Calu3 (cell line): ENCODE measurements at regions not wholly inside any gene's neighbourhood (a gene's known extent, or its start where the extent isn't known, plus 50 kb on each side); places are given as distances from the start of the nearest gene placed in this dataset.
"Not testable (repeated sequence)": the region's sequence is repeated elsewhere in the genome, so short reads cannot be mapped to it uniquely, and the experiment has no call there.

Experiments
- BruUV-seq: library from RNA; stranded (reverse); fragments of 400-500 nt; replicated peaks from 2 replicates; lab custom pipeline; 2021; lab: Mats Ljungman, UMichigan
- CTCF ChIA-PET: fragments of 300-600 bp; sonication (Branson Sonifier 250); formaldehyde crosslinking; loops from one replicate; lab custom pipeline; 2022; ENCODE audit warnings: antibody characterized with exemption; lab: Charles Lee
- DNase-seq: peaks from one replicate; pipeline ENCODE4 v3.0.0; 2022
- H3K27ac Mint-ChIP-seq: one replicate; pipeline ENCODE4 v1.8.0; 2022; ENCODE audit warnings: mixed read lengths; ENCODE audit not compliant: unreplicated experiment
- H3K27me3 Mint-ChIP-seq: one replicate; pipeline ENCODE4 v1.8.0; 2022; ENCODE audit warnings: mixed read lengths; ENCODE audit not compliant: unreplicated experiment
- H3K36me3 Mint-ChIP-seq: one replicate; pipeline ENCODE4 v1.8.0; 2022; ENCODE audit warnings: mild to moderate bottlenecking, moderate library complexity, mixed read lengths; ENCODE audit not compliant: insufficient read depth, unreplicated experiment
- H3K4me1 Mint-ChIP-seq: one replicate; pipeline ENCODE4 v1.8.0; 2022; ENCODE audit warnings: mild to moderate bottlenecking, low read depth, mixed read lengths; ENCODE audit not compliant: unreplicated experiment
- H3K4me3 Mint-ChIP-seq: one replicate; pipeline ENCODE4 v1.8.0; 2022; ENCODE audit warnings: mild to moderate bottlenecking, low read depth, moderate library complexity, mixed read lengths; ENCODE audit not compliant: unreplicated experiment
- H3K9me3 Mint-ChIP-seq: one replicate; pipeline ENCODE4 v1.8.0; 2022; ENCODE audit warnings: low read depth, mixed read lengths; ENCODE audit not compliant: unreplicated experiment
- CTCF ChIP-seq: fragments of 200-600 bp; IDR thresholded peaks from one replicate; pipeline ENCODE4 v1.8.0; 2022; ENCODE audit warnings: antibody characterized with exemption; ENCODE audit not compliant: unreplicated experiment
- intact Hi-C: fragments of 100-400 bp; cut with micrococcal nuclease; formaldehyde crosslinking; loops from one replicate; pipeline ENCODE4 v1.10.0; 2022; ENCODE audit not compliant: unreplicated experiment

- H3K4me1 Mint-ChIP-seq, result peaks cover 22% of the 10 kb centered on the region
- CTCF ChIA-PET, result no interaction called here
- TF ChIP-seq CTCF, result no peak
- intact Hi-C loops, result no loop called here
- no peaks in the 10 kb centered on the region for H3K9me3 Mint-ChIP-seq
- no TSS peak for BruUV-seq
- H3K27ac Mint-ChIP-seq, result no peak overlapping the region
- no peak overlapping the region for H3K4me3 Mint-ChIP-seq
- H3K27me3 Mint-ChIP-seq, result peaks cover 14% of the 10 kb centered on the region
- no peak for DNase-seq
- H3K36me3 Mint-ChIP-seq, result peaks cover 8% of the 10 kb centered on the region
Measured at GRCh38 chr2:95685513-95685912, 93.7 kb downstream of the TRIM43 start.

GRCh38 chr2:95686056-95686825, 94.4 kb downstream of the TRIM43 start:
- not testable (repeated sequence) for DNase-seq

GRCh38 chr2:95687852-95688251, 96.1 kb downstream of the TRIM43 start:
- DNase-seq, CTCF ChIA-PET, H3K36me3 Mint-ChIP-seq, H3K27ac Mint-ChIP-seq, intact Hi-C loops, BruUV-seq, H3K9me3 Mint-ChIP-seq, H3K4me3 Mint-ChIP-seq: not testable (repeated sequence)
- Mint-ChIP-seq H3K27me3 (peaks cover 14% of the 10 kb centered on the region), H3K4me1 (peaks cover 11% of the 10 kb centered on the region)

More at GRCh38 chr2:95686056-95686825, 94.4 kb downstream of the TRIM43 start:
- H3K4me3 Mint-ChIP-seq, intact Hi-C loops, BruUV-seq, H3K36me3 Mint-ChIP-seq, H3K9me3 Mint-ChIP-seq, CTCF ChIA-PET, H3K27ac Mint-ChIP-seq: not testable (repeated sequence)
- Mint-ChIP-seq H3K4me1 (peaks cover 22% of the 10 kb centered on the region), H3K27me3 (peaks cover 14% of the 10 kb centered on the region)

DNA sequence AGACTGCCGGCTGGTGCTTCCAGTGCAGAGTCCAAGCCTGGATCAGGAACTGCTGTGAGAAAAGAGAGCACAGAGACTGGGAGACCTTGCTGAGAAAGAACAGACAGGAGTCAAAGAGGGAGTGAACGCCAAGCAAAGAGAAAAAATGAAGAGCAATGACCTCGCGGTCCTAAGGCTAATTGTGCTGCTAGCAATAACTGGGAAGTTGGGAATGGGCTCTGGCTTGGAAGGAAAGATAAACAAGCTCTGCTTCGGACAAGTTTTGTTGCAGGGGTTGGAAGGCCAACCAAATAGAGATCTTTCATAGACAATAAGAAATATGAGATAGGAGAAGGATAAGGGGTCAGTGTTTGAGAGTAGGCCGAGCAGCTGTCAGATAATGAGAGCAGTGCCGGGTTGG, 99.4 kb downstream of the TRIM43 start:
- H3K27me3 Mint-ChIP-seq, result peaks cover 26% of the 10 kb centered on the region
- intact Hi-C loops, H3K4me1 Mint-ChIP-seq, DNase-seq, CTCF ChIA-PET, H3K9me3 Mint-ChIP-seq, BruUV-seq, H3K27ac Mint-ChIP-seq, H3K36me3 Mint-ChIP-seq, H3K4me3 Mint-ChIP-seq: not testable (repeated sequence)

- H3K4me1 Mint-ChIP-seq, intact Hi-C loops, CTCF ChIA-PET, H3K9me3 Mint-ChIP-seq, H3K27ac Mint-ChIP-seq, H3K36me3 Mint-ChIP-seq, H3K4me3 Mint-ChIP-seq, DNase-seq, BruUV-seq: not testable (repeated sequence)
- H3K27me3 Mint-ChIP-seq, result peaks cover 36% of the 10 kb centered on the region
Measured at GRCh38 chr2:95693071-95693846, 101.5 kb downstream of the TRIM43 start.

- no peaks in the 10 kb centered on the region for H3K9me3 Mint-ChIP-seq
- no peak overlapping the region for H3K27ac Mint-ChIP-seq
- H3K4me3 Mint-ChIP-seq, result no peak overlapping the region
- H3K4me1 Mint-ChIP-seq, result no peaks in the 10 kb centered on the region
- no peak for TF ChIP-seq CTCF
- DNase-seq, result no peak
- intact Hi-C loops, result no loop called here
- BruUV-seq, result no TSS peak
- H3K36me3 Mint-ChIP-seq, result no peaks in the 10 kb centered on the region
- H3K27me3 Mint-ChIP-seq, result peaks cover 54% of the 10 kb centered on the region
- CTCF ChIA-PET, result no interaction called here
Measured at GRCh38 chr2:95695613-95696012, 103.8 kb downstream of the TRIM43 start.
